Ammon's horn (tissue), 1 donor: ENCODE measurements at regions not wholly inside any gene's neighbourhood (a gene's known extent, or its start where the extent isn't known, plus 50 kb on each side); places are given as distances from the start of the nearest gene placed in this dataset.

Experiments
- DNase-seq: peaks from one replicate; pipeline ENCODE4 v3.0.0-alpha.2; 2016; ENCODE audit warnings: low spot score

DNA sequence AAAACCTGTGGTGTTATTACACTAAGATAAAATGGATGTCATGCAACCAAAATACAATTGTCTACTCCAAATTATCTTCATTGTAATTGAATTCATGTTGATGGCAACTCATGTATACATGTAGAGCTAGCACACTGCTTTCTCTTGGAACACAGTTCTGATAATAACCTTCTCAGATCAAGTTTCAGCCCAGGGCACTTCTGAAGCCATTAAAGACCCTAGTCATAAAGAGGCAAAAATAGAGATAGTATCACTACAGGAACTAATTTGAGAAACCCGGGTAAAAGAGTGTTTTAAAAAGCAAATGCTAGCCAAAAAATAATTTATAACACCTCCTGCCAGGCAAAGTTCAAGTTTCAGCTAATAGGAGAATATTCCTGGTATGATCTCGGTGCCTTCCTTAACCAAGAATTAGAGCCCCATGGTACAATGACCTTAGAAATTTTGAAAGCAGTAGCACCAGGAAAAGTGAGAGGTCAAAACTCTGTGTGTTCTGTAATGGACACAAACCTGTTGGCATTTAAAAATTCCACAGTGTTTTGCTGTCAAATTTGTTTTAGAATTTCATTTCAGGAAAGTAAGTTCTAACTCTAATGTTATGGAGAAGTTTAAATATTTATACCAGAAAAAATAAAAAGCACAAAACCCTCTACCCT is 105.0 kb upstream of the FRMD6 start:
- DNase-seq: no peak

DNA sequence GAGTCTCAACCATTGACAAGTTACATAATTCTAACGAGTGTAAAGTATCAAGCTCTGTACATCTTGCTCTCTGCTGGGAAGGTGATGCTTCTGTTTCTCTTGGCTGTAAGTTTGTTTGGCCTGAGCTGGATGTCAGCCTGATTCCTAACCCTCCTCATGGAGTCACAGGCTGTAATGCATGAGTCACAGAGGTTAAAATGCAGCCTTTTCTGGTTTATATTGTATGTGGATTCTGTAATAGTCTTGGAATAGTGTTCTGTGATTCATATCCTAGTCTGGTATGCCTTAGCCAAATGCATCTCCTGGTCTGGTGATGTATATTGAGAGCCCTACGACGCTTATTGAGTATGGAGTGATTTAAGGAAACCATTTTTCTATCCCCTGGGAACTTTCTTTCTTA is 104.5 kb upstream of the FRMD6 start:
- no peak for DNase-seq

DNA sequence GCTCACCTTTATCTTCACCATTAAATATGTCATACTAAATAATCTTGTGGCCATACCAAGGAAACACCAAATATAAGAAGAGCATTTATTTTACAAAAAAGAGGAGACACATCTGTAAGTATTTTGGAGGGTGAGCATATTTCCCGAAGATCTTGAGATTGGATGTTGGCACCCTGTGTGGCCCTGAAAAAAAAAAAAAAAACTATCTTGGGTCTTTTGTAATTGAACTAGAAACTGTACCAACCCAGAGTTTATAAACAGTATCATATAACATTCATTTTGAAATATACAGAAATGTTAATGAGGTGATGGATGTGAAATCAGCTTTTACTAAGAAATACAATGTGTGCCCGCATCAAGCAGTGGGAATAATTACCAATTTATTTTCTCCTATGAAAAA is 104.0 kb upstream of the FRMD6 start:
- no peak for DNase-seq

DNA sequence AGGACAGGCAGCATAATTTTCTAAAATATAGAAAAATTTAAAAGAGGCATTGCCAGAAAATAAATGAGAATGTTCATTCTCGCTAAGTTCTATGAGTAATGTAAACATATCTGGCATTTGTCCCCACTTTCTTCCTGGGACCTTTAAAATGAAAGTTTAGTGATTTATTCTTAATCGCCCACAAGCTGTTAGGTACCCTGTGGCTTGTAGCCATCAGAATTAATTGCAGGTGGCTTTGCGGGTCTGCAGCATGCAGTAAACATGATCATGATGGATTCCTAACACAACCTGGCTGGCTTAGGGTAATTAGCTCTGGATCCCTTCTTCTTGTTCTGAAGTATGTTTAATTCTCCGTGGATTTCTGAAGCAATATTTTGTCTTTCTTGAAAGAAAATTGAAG is 103.5 kb upstream of the FRMD6 start:
- DNase-seq: no peak

DNA sequence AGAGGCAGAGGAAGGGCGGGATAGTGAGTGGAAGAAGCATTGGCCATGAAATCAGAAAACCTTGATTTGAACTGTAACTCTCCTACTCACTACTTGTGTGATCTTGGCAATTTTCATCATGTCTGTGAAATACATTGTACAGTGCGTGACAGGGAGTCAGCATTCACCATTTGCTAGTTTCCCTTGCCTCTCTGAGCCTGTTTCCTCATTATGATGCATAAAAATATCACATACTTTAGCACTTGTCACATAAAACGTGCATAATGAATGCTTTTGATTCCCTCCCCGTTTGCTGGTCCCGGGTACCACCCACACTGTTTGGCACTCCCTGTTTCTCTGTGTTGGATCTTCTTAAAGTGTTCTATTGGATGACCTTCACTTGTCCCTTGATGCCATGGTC is 101.1 kb upstream of the FRMD6 start:
- DNase-seq: no peak

DNA sequence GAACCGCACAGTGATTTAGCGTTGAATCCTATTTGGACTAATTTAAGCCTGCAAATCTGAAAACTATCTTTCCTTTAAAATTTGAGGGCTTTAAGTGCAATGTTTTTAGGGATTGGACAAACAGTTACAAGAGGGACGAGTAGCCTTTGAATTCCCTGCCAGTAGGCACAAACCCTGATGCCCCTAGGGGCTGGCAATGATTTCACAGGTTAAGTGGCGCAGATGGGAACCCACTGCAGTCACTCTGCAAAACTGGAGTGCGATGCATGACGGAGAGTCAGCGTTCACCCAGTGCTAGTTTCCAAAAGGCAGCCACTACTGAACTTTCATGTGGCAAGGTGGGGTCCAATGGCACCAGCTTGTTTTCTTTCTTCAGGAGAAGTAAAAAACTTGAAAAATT is 99.4 kb upstream of the FRMD6 start:
- DNase-seq: no peak

DNA sequence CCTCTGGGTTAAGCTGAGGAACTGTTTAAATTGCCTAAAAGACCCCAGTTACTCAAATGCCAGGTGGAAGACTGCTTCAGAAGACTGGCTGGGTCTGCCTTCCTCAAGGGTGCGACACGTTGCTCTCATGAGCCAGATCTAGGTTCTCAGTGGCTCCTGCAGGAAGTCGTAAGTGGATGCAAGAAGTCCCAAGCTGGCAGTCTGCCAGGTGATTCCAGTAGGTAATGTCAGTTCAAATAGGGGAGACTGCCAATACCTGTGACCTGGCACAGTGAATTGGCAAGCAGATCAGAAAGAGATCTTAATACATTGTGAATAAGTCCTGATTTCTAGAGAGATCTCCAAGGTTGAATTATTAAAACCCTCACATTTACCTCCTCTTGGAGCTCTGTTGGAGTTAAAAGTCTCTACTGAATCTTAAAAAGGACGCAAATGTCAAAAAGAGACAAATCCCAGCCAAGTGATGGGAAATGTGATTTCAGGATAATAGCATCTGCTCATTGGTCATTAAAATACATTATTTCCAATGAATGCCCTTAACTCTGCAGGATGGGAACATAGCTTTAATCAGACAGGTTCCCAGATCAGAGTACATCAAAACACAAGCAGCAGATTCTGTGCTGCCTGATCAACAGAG is 98.8 kb upstream of the FRMD6 start:
- no peak for DNase-seq

DNA sequence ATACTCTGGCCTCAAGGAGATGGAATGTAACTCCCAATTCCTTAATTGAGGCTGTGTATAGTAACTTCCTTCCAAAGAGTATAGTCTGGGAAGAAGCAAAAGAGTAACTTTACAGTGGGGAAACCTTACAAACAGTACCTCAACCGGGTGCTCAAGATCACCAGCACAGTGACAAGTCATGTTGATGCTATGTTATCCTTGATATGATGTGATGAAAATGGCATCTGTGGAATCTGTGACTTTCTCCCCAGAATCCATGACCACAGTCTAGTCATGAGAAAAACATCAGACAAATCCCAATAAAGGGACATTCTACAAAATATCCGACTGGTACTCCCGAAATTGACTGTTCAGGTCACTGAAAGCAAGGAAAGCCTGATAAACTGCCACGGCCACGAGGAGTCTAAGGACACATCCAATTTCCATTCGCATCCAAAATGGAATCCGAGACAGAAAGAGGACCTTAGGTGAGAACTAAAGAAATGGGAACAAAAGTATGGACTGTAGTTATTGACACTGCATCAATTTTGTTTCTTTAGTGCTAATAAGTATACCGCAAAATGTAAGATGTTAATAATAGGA is 97.3 kb upstream of the FRMD6 start:
- no peak for DNase-seq

DNA sequence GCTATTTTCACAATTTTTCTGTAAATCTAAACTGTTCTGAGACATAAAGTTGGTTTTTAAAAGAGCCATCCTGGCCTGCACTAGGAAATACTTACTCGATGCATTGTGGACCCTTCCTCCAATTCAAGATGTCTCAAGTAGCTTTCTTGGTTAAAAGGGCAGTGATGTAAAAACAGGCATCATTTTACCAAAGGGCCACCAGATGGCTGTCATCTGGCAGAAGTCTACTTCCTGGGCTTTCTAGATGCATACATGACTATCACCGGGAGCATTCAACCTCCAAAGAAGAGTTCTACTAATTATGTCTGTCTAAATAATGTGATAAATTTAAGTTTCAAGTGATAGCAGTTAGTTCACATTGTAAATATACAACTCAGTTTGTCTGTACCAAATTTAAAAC is 96.8 kb upstream of the FRMD6 start:
- no peak for DNase-seq

DNA sequence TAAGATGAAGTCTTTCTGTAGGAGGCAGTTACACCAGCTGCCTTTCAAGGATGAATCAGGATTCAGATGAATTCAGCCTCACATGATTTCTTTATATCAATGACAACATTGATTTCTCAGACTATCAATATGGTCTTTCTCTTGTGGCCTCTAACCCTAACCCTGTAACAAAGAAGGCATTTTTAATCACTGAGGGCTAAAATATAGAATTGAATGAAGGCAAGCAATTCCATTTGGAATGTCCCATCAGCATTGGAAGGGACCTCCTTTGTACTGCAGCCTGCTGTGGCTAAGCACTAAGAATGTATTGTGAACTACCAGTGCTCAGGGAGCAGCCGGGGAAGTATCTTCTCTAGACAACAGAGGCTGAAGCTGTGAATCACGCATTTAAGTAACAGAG is 90.6 kb upstream of the FRMD6 start:
- peak; percentile 25 for DNase-seq

DNA sequence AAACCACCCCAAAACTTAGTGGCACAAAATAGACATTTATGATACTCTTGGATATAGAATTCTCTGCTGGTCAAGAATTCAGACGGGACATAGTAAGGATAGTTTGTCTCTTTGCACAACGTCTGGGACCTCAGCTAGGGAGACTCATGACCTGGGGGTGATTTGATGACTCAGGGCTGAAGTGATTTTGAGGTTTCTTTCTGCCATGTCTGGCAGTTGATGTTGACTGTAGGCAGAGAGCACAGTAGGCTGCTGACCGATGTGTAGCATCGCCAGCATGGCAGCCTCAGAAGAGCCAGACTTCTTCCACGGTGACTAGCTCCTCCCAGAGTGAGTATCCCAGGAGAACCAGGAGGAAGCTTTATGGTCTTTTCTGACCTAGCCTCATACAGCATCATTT is 88.9 kb upstream of the FRMD6 start:
- DNase-seq: no peak

DNA sequence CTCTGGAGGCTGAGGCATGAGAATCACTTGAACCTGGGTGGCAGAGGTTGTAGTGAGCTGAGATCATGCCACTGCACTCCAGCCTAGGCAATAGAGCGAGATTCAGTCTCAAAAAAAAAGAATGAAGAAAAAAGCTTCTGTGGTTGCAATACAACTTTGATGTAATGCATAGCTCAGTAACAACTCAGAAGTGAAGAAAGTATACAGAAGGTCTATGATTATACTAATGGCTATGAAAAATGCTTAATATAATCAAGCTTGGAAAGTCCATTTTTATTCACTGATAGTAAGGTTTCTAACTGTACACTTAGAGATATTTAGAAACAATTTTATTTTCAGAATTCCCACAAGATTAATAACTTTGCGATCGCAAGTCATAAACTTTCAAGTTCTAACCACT is 88.2 kb upstream of the FRMD6 start:
- no peak for DNase-seq

DNA sequence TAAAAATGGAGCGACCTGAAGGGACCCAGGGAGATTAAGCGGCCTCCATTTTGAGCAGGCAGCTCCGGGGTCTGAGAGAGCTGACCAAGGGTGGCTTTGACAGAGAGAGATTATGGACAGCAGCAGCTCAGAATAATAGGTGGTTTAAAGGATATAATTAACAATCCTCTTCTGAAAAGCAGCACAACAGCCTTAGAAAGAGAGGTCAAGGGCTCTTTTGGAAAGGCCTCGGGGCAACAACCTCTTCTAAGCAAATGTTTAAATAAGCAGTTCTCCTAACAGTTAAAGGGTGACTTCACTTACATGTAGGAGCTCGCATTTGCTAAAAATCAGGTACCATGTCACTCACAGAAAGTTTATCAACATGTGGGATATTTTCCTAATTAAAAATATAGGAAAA is 87.2 kb upstream of the FRMD6 start:
- DNase-seq: no peak

DNA sequence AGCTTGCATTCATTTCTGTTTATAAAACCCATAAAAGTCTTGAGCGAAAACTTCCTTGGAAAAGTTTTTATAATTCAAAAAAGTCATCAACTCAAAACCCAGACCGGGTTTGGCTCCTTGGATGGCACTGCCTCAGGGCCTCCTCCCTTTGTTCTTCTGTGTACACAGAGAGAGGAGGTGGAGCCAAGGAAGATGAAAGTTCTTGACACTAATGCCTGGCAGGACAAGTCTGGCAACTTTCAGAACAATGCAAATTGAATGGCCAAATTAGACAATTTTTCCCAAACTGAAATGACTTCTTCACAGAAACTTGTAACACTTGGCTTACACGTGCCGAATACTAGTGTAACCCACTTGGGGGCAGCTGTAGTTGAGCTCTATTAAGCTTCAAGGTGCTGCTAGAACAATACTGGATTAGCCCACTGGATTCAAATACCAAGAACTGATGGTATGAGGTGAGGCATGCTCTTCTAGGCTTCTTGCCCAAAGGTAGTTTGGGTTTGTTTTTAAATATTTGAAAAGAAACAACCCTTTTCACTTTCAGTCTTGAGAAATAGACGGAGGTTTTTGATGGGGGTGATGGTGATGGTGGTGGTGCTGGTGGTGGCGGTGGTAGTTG is 86.6 kb upstream of the FRMD6 start:
- no peak for DNase-seq

DNA sequence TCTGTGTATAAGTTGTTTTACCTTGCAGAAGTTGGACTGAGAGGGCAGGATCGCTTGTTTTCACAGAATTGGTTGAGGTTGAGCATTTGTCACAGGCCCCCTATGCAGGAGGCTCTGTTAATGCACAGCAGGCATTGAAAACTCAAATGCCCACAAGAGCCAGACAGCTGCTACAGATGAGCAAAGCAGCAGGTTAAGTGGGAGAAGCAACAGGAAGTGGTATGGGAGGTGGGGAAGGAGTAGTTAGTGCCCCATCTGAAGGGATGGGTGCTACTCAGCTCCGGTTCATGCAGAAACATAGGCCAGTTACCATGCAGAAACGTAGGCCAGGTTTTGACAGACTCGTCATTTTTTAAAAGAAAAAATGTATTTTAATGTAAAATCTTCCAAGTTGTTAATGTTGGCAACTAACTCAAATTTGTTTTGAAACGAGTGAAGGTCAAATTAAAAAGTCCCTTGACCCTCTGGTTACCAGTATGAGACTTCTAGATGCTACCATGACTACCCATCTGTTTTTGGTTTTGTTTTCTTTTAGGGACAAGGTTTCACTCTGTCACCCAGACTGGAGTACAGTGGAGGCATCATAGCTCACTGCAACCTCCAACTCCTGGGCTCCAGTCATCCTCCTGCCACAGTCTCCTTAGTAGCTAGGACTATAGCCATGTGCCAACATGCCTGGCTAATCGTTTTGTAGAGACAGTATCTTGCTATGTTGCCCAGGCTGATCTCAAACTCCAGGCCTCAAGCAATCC is 84.7 kb upstream of the FRMD6 start:
- DNase-seq: no peak

DNA sequence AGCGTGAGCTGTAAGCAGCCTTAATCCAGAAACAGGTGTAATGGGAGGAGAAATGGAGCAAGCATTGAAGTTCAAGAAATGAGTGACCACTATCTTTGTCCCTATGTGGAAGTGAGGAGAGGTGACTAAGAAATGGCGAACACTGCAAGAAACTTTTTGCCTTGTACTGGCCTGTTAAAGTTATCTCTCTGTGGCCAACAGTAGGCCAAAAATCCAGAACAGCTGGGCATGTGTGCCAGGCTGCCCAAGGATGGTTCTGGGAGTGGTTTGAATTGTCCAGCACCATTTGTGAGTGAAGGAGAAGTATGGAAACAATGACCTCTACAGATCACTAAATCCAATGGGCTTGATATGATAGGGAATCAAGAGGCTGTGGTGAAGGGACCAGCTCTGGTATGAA is 83.3 kb upstream of the FRMD6 start:
- no peak for DNase-seq

DNA sequence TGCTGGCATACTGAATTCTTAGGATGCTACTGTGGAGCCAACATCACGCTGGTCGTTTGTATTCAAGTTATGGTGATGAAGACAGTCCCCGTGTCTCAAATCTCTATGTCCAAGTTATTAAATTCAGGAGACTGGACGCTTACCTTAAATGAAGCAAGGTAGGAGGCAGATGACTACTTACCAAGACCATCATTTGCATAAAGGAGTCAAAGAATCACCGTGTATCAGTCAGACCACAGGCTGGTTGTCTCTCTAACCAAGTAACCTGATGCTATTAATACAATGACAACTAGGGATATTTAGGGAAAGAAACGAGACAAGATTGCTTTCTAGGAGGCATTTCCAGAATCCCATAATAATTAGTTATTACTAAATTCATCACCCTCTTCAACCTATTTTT is 78.1 kb upstream of the FRMD6 start:
- DNase-seq: no peak

DNA sequence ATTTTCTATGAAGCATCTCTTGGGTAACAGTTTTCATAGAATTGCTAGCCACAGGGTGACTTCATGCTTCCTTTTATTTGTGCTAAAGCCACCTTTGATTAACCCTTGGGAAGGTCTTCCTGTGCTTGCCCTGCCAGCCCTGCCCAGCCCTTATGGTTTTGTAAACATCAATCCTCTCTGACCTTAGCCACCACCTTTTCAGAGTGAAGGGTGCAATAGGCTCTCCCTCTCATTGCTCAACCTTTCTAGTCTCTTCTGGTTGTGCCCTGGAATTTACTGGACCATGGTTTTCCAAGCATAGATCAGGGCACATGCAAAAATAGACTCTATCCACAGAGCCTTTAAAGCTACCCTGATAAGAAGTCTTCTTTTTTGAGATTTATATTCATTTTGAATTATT is 77.7 kb upstream of the FRMD6 start:
- DNase-seq: no peak

DNA sequence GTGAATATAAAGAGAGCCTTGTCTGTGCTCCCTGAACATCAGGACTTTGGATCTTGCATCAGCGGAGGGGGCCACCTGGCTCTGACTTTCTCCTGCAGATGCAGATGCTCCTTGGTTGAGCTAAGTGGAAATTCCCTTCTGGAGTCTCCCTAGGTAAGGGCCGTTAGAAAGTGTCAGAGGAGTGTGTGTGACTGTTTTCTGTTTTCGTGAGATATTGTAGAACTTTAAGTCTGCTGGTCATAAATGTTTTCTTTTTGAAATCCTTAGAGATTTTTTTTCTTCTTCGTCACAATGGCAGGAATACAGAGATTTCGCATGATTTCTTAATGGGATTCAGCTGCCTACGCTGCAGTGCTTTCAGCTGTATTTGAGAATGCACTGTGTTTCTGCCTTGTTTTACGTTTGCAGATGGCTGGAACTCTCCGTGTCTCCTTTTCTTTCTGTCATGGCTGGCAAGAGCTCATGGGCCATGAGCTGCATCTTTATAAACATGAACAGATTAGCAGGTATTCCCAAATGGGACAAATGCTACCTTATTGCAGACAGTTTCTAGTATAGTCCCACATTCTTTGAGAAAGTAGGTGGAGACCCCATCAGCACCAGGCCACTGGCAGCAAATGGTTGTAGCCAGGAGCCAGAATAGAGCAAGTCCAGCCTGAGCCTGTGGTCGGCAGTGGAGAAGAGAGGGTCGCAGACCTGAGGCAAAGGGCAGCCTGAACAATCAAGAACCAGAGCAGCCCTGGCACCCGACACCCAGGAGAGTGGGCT is 76.2 kb upstream of the FRMD6 start:
- DNase-seq: no peak

DNA sequence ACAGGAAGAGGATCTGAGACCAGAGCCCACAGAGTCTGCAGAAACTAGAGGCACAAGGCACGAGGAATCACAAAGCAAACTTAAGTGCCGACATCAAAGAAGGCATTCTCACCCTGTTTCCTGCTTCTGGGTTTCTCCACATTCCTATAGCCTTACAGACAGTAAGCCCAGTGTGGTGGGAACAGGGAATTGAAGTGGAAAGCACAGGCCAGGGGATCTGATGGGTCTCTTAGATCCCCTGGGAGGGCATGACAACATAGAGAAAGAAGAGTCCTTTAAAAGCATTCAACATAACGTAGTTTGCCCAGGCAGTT is 75.6 kb upstream of the FRMD6 start:
- no peak for DNase-seq

DNA sequence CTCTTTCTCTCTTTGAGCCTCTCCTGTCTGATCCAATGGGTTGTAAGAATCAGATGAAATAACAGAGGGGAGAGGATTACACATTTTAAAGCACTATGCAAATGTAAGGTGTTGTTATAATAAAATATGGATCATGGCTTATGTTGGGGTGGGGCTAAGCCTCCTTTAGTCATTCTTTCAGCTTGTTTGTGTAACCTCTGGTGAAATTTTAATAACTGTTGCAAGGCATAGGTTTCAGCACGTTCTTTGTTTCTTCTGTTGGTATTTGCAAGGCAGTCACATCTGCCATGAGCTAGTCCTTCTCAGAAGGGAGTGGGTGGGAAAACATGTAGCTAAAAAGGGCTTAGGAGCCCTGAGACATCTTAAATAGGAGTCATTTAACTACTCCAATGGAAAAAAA is 74.8 kb upstream of the FRMD6 start:
- DNase-seq: no peak

DNA sequence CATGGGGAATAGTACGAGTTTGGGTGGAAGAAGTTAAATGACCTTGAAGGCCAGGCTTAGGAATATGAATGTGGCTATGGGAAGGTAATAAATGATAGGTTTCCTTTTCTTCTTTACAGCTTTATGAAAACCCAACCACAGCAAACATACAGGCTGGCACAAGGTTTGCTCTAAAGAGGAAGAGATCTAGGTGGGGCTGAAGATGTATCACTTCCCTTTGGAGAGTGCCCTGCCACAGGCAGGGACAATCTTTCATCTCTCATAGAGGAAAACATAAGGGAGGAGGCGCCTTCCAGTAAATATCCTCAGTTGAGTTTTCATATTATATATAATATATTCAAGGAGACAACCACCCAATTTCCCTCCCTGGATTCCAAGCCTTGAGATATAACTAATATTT is 72.9 kb upstream of the FRMD6 start:
- no peak for DNase-seq
